Right hindlimb (tissue), 1 donor: ENCODE measurements at regions not wholly inside any gene's neighbourhood (a gene's known extent, or its start where the extent isn't known, plus 50 kb on each side); places are given as distances from the start of the nearest gene placed in this dataset.

ENCODE experiments used
- DNase-seq: peaks from one replicate; pipeline ENCODE4 v3.0.0-alpha.2; 2018

- DNase-seq: no peak
Observed at GRCh38 chr4:45985038-45985437, 138.8 kb downstream of the GABRG1 start.

- no peak for DNase-seq
Observed at GRCh38 chr4:45971108-45971507, 152.7 kb downstream of the GABRG1 start.

- DNase-seq: no peak
Observed at GRCh38 chr4:45957353-45957752, 166.5 kb downstream of the GABRG1 start.

DNA sequence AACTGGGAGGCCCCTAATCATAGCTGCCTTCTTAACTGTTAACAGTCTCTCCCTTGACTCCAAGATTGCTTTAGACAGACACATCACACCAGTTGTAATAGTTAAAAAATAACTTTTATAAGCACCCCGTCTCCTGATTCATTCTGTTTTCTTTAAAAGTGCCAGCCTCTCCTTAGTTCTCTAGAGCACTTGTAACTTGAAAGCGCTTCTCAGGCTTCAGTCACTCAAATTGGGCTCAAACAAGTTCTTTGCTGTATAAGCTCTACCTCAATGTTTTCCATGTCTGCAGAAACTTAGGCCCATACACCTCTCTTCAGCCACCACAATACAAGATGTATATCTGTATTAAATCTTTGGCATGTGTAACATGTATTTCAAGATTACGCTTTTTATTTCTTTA is 169.6 kb downstream of the GABRG1 start:
- no peak for DNase-seq

GRCh38 chr4:45951153-45951552 is 172.7 kb downstream of the GABRG1 start:
- no peak for DNase-seq

DNA sequence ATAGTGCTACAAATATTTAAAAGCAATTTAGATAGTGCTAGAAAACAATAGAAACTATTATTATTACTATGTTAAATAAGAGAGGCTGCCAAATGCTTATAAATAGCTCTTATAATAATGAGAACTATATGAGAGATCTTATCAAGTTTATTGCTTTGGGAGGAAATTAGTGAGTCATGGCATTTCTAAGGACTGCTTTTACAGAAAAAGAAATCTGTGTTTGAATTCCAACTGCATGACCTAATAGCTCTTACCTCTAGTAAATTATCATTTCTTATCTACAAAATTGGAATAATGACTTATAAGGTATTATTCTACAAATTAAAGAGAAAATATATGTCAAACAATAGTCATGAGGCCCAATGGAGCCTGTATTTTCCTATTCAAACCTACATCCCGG is 177.2 kb downstream of the GABRG1 start:
- no peak for DNase-seq

- no peak for DNase-seq
Observed at GRCh38 chr4:45944000-45944399, 179.9 kb downstream of the GABRG1 start.

DNA sequence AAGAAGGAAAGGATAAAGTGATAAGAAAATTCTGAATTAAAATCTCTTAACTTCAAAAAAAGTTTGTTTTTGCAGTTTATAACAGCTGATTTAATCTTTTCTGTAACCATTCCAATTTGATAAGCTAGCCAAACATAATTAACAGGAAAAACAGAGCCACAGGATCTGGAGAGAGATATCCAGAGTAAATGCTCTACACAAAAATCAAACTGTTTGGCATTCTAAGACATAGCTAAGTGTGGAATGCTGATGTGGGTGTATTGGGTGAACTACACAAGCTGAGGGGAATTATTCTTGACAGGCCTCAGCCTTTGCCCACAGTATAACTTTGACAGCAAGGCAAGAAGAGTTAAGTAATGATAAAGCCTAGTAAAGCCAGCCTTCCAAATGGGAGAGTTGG is 184.8 kb downstream of the GABRG1 start:
- no peak for DNase-seq

DNA sequence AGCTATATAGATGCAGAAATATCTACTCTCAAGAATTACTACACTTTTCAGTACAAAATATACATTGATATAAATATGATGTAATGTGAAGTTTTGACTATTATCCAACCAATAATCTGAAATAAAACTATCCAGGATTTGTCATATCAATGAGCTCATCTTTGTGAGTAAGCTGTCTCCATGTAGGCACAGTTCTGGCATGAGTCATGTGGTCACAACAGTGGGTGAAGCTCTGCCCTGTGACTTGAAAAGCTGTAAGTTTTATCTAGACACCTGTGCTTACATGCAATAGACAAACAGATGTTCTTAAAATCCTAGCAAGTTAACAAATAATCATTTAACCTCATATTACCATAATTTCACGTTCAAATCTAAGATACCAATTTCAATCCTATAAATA is 192.7 kb downstream of the GABRG1 start:
- no peak for DNase-seq

GRCh38 chr4:45927641-45928040 is 196.2 kb downstream of the GABRG1 start:
- DNase-seq: no peak

DNA sequence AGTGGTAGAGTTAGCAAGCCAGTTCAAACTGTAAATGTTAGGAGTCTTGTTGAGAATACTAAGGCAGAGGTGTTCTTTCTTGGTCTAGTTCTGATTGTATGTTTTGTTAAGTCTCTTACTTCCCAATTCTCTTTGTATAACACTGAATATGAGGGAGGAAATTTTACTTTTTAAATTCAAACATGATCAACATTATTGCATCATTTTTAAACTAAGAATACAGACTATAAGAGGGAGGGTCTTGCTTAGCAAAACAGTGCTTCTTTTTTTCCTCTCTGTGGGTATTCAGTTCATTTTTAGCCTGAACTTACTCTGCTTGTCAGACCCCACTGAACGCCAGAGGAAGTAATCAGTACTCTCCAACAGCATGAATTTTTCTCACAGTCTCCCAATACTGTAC is 198.0 kb downstream of the GABRG1 start:
- no peak for DNase-seq

GRCh38 chr4:45920861-45921260 is 203.0 kb downstream of the GABRG1 start:
- no peak for DNase-seq

DNA sequence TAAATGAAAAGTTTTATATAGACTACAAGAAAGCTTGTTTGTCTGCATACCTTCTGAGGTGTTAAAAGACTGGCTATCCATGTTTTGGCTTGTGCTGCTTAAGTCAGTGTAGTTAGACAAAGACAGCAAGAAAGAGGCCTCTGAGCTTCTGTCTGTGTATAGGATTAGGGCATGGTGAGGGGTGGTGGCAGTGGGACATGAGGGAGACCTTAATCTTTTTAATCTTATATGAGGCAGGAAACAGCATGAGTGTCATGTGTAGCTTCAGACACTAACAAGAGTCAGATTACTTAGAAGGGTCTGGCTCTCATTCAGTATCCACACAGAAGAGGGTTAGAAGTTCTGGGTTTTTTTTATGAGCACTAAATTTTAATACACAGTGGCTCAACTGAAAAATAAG is 213.3 kb downstream of the GABRG1 start:
- DNase-seq: no peak

GRCh38 chr4:45897946-45898585 is 225.8 kb downstream of the GABRG1 start:
- DNase-seq: no peak

- DNase-seq: no peak
Observed at GRCh38 chr4:45883421-45883820, 240.4 kb downstream of the GABRG1 start.

GRCh38 chr4:45876235-45876890 is 247.5 kb downstream of the GABRG1 start:
- DNase-seq: no peak

- no peak for DNase-seq
Observed at GRCh38 chr4:45869184-45869583, 254.7 kb downstream of the GABRG1 start.

DNA sequence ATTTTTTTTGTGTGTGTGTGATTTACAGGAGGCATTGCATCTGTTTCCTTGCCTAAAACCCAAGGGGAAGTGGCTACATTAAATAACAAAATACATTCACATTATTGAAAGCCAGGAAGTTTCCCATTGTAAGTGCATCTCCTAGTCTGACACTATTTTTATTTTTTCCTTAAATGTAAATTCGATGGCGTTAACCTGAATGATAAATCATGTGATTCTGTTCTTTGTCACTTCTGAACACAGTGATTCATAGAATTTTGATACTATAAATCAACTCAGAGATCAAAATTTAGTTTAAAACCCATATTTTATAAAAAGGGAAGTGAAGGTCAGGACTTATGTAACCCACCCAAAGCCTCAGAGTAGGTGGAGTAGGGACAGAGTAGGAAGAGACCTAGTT is 258.1 kb downstream of the GABRG1 start:
- DNase-seq: no peak

DNA sequence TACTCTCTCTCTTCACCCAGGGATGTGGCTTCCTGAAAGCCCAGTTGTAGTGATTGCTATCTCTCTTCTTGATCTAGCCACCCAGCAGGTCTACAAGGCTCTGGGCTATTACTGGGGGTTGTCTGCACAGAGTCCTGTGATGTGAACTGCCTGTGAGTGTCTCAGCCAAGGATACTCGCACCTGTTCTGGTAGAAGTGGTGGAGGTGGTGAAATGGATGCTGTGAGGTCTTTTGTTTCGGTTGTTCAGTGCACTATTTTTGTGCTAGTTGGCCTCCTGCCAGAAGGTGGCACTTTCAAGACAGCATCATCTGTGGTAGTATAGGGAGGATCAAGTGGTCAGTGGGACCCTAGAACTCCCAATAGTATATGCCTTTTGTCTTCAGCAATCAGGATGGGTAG is 268.0 kb downstream of the GABRG1 start:
- DNase-seq: no peak

- DNase-seq: no peak
Observed at GRCh38 chr4:45846016-45846415, 277.8 kb downstream of the GABRG1 start.

GRCh38 chr4:45841791-45842190 is 282.1 kb downstream of the GABRG1 start:
- DNase-seq: no peak

- no peak for DNase-seq
Observed at GRCh38 chr4:45831692-45832091, 292.2 kb downstream of the GABRG1 start.

DNA sequence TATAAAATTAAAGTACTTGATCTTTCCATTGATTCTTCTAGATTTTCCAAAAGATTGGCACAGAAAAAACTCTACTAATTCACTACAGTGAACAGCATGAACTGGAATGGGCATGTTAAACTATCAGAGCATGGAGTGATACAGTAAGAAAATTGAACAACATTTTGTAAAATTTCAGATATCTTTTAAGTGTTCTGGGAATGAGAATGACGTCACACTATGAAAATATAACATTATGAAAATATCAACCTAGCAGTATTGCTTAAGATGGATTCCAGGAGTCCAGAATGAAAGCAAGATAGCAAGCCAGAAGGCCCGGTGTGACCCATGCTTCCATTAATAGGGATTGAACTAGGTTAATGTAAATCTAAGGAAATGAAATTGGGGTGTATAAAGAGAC is 319.9 kb downstream of the GABRG1 start:
- no peak for DNase-seq

DNA sequence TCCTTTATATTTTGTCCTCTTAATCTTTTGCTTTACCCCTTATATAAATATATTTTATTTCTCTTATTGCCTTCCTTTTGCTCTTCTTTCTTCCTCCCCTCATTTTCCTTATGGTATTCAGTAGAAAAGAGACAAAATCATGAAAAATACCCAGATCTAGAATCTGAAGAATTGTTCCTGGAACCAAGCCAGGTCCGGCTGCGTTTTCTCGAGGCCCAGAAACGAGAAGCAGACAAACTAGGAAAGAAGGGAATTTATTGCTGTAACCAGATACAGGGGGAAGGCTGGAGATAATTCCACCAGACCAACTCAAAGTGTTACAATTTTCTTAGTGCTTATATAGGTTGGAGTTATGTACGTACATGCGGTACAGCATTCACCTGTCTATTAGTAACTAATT is 328.7 kb downstream of the GABRG1 start:
- DNase-seq: no peak

GRCh38 chr4:45778514-45778913 is 345.3 kb downstream of the GABRG1 start:
- no peak for DNase-seq
